Stimulated activated CD4-positive, alpha-beta T cell treated with anti-CD3 and anti-CD28 coated beads, TNF-alpha, amount 100 ng/mL, for 48 hours (primary cell): ENCODE measurements at regions not wholly inside any gene's neighbourhood (a gene's known extent, or its start where the extent isn't known, plus 50 kb on each side); places are given as distances from the start of the nearest gene placed in this dataset.

Experiments
- DNase-seq, 3 donors: peaks; one replicate each; pipeline ENCODE4 v3.0.0-alpha.2; 2020; ENCODE audit warnings: low read depth in 3 of 3

GRCh38 chr12:34291001-34291400, 268.7 kb downstream of the ALG10 start:
- no peak for DNase-seq

DNA sequence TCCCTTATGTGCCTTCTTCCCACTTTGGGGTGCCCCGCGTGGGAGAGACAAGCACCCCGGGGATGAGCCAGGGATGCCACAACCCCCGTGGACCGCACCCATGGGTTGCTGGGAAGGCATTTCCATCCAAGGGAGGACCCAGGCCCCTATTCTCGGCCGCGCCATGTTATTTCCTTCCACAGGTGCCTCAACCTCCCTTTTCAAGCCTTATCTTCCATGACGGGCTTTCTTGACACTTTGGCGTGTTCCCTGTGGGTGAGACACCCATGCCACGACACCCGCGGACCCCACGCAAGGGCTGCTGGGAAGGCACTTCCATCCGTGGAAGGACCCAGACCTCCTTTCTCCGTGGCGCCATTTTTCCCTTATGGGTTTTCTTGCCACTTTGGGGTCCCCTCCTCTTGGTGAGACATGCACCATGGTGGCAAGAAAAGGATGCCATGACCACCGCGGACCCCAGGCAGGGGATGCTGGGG, 269.2 kb downstream of the ALG10 start:
- DNase-seq = no peak

GRCh38 chr12:34292736-34293625, 270.7 kb downstream of the ALG10 start:
- no peak for DNase-seq

DNA sequence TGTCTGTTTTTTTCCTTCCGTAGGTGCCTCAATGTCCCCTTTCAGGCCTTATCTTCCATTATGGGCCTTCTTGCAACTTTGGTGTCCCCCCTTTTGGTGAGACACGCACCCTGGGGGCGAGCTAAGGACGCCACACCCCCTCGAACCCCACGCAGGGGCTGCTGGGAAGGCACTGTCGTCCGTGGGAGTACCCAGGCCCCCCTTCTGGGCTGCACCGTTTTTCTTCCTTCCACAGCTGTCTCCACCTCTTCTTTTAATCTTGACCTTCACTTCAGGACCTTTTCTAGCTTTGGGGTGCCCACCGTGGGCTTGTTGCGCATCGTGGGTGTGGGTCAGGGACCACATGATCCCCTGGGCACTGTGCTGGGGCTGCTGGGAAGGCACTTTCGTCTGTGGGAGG, 271.8 kb downstream of the ALG10 start:
- DNase-seq = no peak

DNA sequence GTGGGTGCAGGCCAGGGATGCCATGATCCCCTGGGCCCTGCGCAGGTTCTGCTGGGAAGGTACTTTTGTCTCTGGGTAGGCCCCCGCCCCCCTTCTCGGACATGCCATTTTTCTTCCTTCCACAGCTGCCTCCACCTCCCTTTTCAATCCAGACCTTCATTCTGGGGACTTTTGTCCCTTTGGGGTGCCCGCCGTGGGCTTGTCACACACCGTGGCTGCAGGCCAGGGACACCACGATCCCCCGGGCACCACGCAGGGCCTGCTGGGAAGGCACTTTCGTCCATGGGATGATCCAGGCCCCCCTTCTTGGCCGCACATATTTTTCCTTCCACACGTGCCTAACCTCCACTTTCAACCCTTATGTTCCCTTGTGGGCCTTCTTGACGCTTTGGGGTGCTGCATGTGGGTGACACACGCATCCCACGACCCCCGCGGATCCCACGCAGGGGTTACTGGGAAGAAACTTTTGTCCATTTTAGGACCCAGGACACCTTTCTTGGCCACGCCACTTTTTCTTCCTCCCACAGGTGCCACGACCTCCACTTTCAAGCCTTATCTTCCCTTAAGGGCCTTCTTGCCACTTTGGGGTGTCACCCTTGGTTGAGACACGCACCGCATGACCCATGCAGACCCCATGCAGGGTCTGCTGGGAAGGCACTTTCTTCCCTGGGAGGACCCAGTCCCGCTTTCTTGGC, 272.5 kb downstream of the ALG10 start:
- no peak for DNase-seq

GRCh38 chr12:34295366-34296142, 273.3 kb downstream of the ALG10 start:
- DNase-seq = no peak

GRCh38 chr12:34296143-34297041, 274.1 kb downstream of the ALG10 start:
- no peak for DNase-seq

GRCh38 chr12:34297126-34297789, 275.0 kb downstream of the ALG10 start:
- no peak for DNase-seq

GRCh38 chr12:34297790-34298164, 275.5 kb downstream of the ALG10 start:
- DNase-seq = no peak

GRCh38 chr12:34298176-34298970, 276.1 kb downstream of the ALG10 start:
- no peak for DNase-seq

DNA sequence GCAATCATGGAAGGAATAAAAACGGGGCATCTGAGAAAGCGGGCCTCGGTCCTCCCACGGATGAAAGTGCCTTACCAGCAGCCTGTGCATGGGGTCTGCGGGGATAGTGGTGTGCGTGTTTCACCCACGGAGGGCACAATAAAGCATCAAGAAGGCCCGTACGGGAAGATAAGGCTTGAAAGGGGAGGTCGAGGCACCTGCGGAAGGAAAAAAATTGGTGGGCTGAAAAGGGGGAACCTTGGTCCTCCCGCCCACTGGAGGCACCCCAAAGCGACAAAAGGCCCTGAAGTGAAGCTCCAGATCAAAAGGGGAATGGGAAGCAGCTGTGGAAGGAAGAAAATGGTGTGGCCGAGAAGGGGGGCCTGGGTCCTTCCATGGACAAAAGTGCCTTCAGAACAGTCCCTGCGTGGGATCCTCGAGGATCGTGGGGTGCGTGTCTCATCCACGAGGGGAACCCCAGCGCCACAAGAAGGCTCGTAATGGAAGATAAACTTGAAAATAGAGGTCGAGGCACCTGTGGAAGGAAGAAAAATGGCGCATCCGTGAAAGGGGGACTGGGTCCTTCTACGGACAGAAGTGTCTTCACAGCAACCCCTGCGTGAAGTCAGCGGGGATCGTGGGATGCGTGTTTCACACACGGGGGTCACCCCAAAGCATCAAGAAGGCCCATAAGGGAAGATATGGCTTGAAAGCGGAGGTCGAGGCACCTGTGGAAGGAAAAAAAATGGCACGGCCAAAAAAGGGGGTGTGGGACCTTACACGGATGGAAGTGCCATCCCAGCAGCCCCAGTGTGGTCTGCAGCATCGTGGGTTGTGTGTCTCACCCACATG, 276.9 kb downstream of the ALG10 start:
- no peak for DNase-seq

DNA sequence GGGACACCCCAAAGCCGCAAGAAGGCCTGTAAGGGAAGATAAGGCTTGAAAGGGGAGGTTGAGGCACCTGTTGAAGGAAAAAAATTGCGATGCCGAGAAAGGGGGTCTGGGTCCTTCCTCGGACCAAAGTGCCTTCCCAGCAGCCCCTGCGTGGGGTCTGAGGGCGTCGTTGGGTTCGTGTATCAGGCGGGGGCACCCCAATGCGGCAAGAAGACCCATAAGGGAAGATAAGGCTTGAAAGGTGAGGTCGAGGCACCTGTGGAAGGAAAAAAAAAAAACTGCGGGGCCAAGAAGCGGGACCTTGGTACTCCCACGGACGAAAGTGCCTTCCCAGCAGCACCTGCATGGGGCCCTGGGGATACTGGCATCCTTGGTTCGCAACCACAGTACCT, 277.5 kb downstream of the ALG10 start:
- DNase-seq = no peak

GRCh38 chr12:34300376-34301250, 278.3 kb downstream of the ALG10 start:
- DNase-seq = no peak

DNA sequence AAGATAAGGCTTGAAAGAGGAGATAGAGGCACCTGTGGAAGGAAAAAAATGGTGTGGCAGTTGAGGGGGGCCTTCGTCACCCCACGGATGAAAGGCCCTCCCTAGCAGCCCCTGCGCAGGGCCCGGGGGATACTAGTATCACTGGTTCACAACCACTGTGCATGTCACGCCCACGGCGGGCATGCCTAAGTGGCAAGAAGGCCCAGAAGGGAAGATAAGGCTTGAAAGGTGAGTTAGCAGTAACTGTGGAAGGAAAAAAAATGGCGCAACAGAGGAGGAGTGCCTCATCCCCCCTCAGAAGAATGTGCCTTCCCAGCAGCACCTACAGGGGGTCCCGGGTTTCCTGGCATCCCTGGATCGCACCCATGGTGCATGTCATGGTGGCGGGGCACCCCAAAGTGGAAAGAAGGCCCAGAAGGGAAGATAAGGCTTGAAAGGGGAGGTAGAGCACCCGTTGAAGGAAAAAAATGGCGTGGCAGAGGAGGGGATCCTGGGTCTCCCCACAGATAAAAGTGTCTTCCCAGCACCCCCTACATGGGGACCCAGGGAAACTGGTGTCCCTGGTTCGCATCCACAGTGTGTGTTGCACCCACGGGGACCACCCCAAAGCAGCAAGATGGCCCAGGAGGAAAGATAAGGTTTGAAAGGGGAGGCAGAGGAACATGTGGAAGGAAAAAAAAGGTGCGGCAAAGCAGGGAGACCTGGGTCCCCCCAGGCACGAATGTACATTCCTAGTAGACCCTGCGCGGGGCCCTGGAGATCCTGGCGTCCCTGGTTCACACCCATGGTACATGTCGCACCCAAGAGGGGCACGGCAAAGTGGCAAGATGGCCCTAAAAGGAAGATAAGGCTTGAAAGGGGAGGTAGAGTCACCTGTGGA, 279.2 kb downstream of the ALG10 start:
- DNase-seq = no peak

DNA sequence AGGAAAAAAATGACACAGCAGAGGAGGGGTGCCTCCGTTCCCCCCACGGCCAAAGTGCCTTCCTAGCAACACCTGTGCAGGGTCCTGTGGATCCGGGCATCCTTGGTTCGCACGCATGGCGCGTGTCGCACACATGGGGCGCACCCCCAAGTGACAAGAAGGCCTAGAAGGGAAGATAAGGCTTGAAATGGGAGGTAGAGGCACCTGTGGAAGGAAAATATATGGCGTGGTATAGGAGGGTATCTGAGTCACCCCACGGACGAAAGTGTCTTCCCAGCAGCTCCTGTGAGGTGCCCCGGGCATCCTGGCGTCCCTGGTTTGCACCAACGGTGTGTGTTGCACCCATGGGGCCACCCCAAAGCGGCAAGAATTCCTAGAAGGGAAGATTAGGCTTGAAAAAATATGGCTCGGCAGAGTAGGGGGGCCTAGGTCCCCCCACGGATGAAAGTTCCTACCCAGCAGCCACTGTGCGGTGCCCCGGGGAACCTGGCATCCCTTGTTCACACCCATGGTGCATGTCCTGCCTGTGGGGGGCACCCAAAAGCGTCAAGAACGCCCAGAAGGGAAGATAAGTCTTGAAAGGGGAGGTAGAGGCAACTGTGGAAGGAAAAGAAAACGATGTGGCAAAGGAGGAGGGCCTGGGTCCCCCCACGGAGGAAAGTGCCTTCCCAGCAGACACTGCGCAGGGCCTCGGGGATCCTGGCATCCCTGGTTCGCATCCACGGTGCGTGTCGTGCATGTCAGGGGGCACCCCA, 280.0 kb downstream of the ALG10 start:
- no peak for DNase-seq
